Panc1 (cell line): ENCODE measurements at regions not wholly inside any gene's neighbourhood (a gene's known extent, or its start where the extent isn't known, plus 50 kb on each side); places are given as distances from the start of the nearest gene placed in this dataset.

ENCODE experiments used
- POLR2AphosphoS5 ChIP-seq: IDR thresholded peaks from 2 replicates; pipeline ENCODE4 v1.6.1; 2012; ENCODE audit warnings: mild to moderate bottlenecking, low read depth, low read length, moderate library complexity
- SIN3A ChIP-seq: IDR thresholded peaks from 2 replicates; pipeline ENCODE4 v1.6.1; 2012; ENCODE audit warnings: low read depth, mild to moderate bottlenecking, low read length, moderate library complexity, borderline replicate concordance; ENCODE audit not compliant: insufficient read depth
- TF ChIP-seq, protein P1 (sequence below): fragments of 450-650 bp; IDR thresholded peaks from 2 replicates; pipeline ENCODE4 v1.5.1; 2017; ENCODE audit warnings: mild to moderate bottlenecking

GRCh38 chr3:78267235-78267634 lies 1227.3 kb downstream of the ROBO2 start:
- TF ChIP-seq, protein P1, sequence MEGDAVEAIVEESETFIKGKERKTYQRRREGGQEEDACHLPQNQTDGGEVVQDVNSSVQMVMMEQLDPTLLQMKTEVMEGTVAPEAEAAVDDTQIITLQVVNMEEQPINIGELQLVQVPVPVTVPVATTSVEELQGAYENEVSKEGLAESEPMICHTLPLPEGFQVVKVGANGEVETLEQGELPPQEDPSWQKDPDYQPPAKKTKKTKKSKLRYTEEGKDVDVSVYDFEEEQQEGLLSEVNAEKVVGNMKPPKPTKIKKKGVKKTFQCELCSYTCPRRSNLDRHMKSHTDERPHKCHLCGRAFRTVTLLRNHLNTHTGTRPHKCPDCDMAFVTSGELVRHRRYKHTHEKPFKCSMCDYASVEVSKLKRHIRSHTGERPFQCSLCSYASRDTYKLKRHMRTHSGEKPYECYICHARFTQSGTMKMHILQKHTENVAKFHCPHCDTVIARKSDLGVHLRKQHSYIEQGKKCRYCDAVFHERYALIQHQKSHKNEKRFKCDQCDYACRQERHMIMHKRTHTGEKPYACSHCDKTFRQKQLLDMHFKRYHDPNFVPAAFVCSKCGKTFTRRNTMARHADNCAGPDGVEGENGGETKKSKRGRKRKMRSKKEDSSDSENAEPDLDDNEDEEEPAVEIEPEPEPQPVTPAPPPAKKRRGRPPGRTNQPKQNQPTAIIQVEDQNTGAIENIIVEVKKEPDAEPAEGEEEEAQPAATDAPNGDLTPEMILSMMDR: no peak
- no peak for TF ChIP-seq POLR2AphosphoS5
- no peak for TF ChIP-seq SIN3A
